ENCODE measurements at regions not wholly inside any gene's neighbourhood (a gene's known extent, or its start where the extent isn't known, plus 50 kb on each side); places are given as distances from the start of the nearest gene placed in this dataset.

- TF ChIP-seq POLR2AphosphoS5 (IDR thresholded peaks at IDR 0.05; ENCODE audit: borderline replicate concordance, low read depth, low read length) (no peak), EZH2 (IDR thresholded peaks at IDR 0.05) (no peak), FOXP2 (optimal IDR thresholded peaks at IDR 0.05; ENCODE audit: control extremely low read depth, extremely low read length, insufficient read depth) (no peak)
These were observed 231.9 kb downstream of the KLF12 start for GRCh38 chr13:73902296-73902695.

Measured in SK-N-MC (cell line).